ENCODE measurements at regions not wholly inside any gene's neighbourhood (a gene's known extent, or its start where the extent isn't known, plus 50 kb on each side); places are given as distances from the start of the nearest gene placed in this dataset.

GRCh38 chr5:124436294-124436693 lies 310.1 kb downstream of the ZNF608 start:
- no peak for DNase-seq (ENCODE audit: low read depth, low spot score)

DNA sequence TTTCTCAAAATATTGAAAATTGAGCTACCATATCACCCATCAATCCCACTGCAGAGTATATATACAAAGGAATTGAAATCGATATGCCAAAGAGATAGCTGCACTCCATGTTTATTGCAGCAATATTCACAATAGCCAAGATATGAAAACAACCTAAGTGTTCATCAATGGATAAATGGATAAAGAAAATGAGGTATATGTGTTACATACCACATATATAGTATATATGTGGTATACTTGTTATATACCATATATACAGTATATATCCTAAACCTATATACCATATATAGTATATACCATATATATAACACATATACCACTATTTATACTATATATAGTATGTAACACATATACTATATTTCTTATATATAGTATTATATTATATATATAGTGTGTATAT lies 313.3 kb downstream of the ZNF608 start:
- no peak for DNase-seq (ENCODE audit: low read depth, low spot score)

DNA sequence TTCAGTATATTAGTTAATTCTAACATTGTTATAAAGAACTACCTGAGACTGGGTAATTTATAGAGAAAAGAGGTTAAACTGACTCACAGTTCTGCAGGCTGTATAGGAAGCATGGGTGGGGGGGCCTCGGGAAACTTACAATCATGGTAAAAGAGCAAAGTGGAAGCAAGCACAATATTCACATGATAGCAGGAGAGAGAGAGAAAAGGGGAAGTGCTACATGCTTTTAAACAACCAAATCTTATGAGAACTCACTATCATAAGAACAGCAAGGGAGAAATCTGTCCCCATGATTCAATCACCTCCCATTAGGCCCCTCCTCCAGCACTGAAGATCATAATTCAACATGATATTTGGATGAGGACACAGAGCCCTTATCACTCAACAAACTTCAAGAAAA lies 324.9 kb downstream of the ZNF608 start:
- no peak for DNase-seq (ENCODE audit: low read depth, low spot score)

GRCh38 chr5:124420952-124421351 lies 325.5 kb downstream of the ZNF608 start:
- no peak for DNase-seq (ENCODE audit: low read depth, low spot score)

DNA sequence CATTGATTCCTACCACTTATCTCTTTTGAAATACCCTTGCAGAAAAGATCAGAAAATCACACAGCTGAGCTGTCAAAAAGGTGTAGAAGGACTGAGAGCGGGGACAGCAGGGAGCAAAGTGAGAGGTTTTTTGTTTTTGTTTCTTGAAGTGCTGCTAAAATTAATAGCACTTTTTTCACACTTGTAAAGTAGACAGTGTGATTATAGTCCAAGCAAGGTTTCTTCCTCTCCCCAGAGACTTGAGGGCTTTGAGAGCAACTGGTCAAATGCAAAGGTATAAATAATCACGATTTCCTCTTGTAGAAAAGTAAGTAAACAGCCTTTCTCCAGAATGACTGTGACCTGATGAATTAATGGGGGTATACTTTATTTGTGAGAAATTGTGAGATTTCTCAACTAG lies 326.9 kb downstream of the ZNF608 start:
- no peak for DNase-seq (ENCODE audit: low read depth, low spot score)

DNA sequence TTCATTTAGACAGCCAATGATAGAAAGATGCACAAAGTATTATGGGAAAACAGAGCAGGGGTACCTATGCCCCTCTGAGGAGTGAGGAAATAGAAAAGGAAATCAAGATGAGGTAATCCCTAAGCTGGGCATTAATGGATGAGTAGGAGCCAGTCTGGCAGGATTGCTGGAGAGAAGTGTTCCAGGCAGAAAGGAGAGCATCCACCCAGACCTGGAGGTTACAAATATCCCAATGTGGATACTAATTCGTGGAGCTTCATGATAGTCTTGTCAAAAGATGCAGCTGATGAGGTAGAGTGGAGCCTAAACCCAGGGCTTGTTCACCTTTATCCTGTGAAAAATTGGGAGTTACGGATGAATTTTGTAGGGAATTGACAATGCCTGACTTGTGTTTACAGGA lies 328.0 kb downstream of the ZNF608 start:
- no peak for DNase-seq (ENCODE audit: low read depth, low spot score)

DNA sequence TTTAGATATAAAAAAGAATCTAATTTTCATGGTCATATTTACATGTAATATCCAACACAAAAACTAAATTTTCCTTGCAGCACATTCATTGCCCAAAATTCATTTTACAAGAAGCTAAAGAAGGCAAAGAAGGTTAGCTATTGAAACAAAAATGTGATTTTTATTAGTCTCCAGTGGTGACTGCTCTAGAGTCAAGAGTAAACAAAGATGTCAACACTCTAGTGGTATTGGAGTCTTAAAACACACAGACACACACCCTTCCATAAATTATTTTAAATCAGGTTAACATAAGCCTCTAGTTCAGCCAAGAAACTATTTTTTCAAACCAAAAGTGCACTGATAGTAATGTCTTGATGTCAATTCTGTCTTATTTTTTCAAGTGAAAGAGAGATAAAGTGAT lies 329.2 kb downstream of the ZNF608 start:
- no peak for DNase-seq (ENCODE audit: low read depth, low spot score)

DNA sequence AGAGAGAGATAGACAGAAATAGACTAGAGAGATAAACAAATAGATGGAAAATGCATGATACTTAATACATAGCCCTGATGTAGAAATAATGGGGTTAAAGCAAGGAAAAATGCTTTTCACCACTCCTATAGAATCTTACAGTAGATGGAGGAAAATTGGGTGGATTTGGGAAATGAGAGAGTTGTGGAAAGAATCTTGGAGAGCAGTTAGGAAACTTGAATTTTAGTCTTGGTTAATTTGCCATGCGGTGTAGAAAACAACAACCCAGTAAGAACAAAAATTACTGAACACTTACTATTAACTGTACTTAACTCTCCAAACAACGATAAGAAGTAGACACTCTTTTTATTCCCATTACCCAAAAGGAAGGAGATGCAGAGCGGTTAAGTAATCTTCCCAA lies 329.8 kb downstream of the ZNF608 start:
- no peak for DNase-seq (ENCODE audit: low read depth, low spot score)

DNA sequence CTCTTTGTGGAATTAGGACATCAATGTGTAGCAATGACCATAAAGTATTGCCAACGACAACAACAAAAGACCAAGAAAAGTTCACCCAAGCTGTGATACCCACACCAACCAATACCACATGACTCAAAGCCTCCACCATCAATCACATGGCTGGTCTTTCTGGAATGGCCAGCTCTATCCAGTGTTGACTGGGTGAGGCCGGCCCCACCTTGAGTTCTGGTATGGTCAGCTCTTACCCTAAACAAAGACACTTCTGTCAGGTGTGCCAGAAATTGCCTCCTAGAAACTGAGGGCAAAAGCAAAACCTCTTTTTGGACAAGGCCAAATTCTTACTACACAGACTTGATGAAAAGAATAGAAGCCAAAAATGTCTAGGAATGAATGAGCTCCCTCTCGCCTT lies 331.5 kb downstream of the ZNF608 start:
- no peak for DNase-seq (ENCODE audit: low read depth, low spot score)

DNA sequence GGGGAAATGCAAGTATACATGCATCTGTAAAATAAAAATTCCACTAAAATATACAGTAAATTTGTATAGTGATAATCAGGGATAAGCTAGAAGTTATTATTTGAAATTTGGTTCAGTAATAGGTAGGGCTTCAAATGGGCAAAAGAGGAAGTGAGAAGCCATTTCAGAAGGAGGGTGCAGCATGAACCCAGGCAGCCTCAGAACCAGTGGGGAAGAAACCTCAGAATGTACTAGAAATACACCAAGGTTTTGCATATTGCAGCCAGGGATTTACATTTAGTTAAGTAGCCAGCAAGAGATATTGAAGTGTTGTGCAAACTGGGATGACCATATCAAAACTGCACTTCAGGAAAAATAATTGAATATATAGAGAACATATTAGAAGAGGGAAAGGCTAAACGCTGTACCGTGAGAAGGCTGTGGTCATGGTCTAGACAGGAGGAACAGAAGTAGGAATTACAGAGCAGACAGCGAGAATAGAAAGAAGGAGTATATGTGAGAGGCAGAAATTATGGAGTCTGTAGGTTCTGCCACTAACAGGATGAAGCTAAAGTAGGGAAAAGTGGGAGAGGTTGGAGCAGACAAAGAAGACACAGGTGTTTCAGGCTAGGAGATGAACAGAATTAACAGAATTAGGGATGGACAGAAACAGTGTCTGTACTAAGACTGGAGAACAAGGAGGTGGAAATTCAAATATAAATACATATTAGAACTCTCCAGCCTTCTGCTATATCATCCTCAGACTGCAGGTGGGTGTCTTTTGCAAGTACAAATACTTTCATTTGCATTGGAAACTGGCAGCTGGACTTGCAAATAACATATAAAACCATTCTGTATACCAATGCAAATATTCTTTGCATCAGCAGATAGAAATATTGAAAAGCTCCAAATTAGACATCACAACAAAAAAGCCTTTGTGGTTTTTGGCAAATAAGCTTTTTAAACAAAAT lies 335.6 kb downstream of the ZNF608 start:
- peak; percentile 15 for DNase-seq (ENCODE audit: low read depth, low spot score)

GRCh38 chr5:124408738-124409453 lies 337.5 kb downstream of the ZNF608 start:
- no peak for DNase-seq (ENCODE audit: low read depth, low spot score)

GRCh38 chr5:124404796-124405195 lies 341.6 kb downstream of the ZNF608 start:
- no peak for DNase-seq (ENCODE audit: low read depth, low spot score)

DNA sequence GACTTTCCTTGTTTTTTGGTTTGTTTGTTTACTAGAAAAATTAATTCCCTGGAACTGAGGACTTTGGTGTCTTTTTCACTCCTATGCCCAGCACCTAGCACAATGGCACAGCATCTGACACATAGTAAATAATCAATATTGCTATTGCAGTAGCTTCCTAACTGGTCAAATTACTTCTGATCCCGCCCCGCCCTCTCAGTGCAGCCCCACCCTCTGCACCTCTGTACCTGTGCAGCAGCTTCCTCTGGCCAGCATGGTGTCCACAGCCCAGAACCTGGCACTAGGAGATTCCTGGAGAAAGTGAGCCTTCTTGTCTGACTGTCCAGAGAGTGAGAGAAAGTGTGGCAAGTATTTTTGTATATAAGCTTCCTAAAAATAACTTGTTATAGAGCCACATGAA lies 343.2 kb downstream of the ZNF608 start:
- no peak for DNase-seq (ENCODE audit: low read depth, low spot score)

- no peak for DNase-seq (ENCODE audit: low read depth, low spot score)
Observed at GRCh38 chr5:124402144-124402581, 344.3 kb downstream of the ZNF608 start.

- DNase-seq (ENCODE audit: low read depth, low spot score) = no peak
Observed at GRCh38 chr5:124401476-124402143, 344.8 kb downstream of the ZNF608 start.

DNA sequence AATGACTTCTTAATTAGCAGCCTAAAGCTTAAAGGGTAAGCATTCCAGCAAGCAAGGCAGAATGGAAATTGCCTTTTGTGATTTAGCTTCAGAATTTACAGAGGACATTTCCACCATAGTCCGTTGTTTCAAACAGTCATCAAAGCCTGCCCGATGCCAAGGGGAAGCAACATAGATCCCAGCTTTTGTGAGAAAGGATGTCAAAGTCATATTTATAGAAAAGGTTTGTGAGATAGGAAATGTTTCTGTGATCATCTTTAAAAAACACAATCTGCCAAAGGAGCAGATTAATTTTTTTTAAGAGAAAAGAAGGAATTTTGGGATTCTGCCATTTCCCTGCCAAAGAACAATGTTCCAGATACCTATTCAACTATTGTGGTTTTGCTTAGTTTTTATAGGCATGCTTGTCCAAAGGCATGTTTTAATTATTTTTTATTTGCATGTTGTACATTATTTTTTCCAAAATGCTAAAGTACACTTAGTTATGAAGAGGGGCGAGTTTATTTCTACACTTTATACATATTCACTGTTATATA lies 346.9 kb downstream of the ZNF608 start:
- DNase-seq (ENCODE audit: low read depth, low spot score) = no peak

DNA sequence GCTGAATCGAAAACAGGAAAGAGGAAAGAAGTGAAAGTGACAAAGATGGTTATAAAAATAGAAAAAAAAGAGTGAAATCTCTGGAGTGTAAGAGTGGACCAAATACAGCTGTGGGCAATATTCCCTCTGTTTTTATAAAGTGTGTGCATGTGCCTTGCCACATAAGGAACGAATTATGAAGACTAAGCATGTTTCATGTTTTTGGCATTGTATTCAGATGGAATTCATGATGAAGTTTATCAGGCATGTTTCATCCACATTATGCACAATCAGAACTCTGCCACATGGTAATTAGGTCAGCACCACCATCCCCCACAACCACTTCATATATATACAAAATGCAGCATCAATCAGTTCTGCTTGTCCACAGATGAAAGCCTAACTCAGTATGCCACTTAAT lies 348.0 kb downstream of the ZNF608 start:
- DNase-seq (ENCODE audit: low read depth, low spot score) = no peak

DNA sequence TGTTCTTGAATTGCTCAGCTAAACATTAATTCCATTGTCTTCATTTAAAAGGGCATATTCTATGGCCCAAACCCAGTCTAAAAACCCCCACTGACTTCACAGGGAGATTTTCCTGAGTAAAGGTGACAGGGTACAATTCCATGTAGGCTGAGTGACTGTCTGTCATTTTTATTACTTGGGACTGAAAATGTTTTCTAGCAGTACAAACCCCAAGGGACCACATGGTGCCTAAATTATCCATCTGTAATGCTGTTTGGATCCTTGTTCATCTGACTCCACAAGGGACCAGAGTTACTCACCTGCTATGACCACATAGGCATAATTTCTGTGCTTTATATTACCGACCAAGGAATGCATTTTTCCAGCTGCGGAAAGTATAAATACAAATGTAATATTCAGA lies 349.1 kb downstream of the ZNF608 start:
- no peak for DNase-seq (ENCODE audit: low read depth, low spot score)

DNA sequence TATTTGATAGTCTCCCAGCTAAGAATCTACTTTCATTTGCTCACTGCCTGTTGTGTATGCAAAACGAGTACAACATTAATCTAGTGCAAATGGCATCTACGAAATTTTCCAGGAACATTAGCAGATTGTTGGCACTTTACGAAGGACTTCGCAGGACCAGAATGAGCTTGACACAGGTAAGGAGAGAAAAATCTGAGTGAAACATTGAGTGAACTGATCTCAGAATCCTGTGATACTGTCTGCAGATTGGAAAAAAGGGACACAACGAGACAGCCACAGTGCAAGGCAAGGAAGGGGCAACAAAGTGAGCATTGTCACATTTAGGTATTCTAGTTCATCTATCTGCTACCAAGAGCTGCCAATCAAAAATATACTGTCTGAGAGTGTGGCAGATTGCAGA lies 350.5 kb downstream of the ZNF608 start:
- DNase-seq (ENCODE audit: low read depth, low spot score) = no peak

- DNase-seq (ENCODE audit: low read depth, low spot score) = no peak
Observed at GRCh38 chr5:124395287-124395686, 351.2 kb downstream of the ZNF608 start.

- no peak for DNase-seq (ENCODE audit: low read depth, low spot score)
Observed at GRCh38 chr5:124394700-124395245, 351.7 kb downstream of the ZNF608 start.

Data from smooth muscle cell of the brain vasculature (primary cell).